ENCODE measurements at regions not wholly inside any gene's neighbourhood (a gene's known extent, or its start where the extent isn't known, plus 50 kb on each side); places are given as distances from the start of the nearest gene placed in this dataset.

DNA sequence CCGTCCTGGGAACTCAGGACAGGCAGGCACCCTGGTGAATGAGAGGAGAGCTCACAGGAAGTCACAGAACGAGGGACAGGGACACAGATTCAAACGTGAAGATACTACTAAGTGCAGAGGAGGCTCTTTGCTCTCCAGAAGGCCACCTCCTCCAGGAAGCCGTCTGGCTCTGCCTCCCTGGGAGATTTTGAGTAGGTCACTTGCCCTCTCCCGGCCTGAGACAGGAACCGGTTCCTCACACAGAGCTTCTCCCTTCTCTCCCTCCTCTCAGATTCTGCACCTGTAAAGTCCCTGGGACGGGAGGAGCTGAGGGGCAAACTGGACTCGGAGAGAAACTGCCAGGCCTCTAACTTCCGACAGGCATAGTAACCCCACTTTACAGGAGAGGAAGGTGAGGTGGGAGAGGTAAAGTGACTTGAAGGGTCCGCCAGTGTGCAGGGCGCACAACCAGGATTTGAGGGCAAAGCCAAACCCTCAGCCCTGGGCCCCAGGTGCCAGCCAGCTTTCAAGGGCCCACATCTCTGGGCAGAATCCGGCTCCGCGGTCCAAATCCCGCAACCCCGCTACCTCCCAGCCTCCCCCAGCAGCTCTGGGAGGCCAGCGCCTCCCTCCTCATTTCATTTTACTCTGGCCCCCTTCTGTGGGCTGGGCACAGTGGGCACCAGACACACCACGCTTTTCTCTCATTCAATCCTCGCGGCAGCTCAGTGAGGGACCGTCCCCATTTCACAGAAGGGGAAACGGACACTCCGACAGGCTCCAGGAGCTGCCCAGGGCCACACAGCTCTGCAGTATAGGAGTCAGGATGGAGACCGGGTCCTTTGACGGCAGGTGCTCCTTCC, 150.2 kb downstream of the SMAD6 start:
- TF ChIP-seq, protein P1, sequence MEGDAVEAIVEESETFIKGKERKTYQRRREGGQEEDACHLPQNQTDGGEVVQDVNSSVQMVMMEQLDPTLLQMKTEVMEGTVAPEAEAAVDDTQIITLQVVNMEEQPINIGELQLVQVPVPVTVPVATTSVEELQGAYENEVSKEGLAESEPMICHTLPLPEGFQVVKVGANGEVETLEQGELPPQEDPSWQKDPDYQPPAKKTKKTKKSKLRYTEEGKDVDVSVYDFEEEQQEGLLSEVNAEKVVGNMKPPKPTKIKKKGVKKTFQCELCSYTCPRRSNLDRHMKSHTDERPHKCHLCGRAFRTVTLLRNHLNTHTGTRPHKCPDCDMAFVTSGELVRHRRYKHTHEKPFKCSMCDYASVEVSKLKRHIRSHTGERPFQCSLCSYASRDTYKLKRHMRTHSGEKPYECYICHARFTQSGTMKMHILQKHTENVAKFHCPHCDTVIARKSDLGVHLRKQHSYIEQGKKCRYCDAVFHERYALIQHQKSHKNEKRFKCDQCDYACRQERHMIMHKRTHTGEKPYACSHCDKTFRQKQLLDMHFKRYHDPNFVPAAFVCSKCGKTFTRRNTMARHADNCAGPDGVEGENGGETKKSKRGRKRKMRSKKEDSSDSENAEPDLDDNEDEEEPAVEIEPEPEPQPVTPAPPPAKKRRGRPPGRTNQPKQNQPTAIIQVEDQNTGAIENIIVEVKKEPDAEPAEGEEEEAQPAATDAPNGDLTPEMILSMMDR (IDR thresholded peaks at IDR 0.05), result no peak

DNA sequence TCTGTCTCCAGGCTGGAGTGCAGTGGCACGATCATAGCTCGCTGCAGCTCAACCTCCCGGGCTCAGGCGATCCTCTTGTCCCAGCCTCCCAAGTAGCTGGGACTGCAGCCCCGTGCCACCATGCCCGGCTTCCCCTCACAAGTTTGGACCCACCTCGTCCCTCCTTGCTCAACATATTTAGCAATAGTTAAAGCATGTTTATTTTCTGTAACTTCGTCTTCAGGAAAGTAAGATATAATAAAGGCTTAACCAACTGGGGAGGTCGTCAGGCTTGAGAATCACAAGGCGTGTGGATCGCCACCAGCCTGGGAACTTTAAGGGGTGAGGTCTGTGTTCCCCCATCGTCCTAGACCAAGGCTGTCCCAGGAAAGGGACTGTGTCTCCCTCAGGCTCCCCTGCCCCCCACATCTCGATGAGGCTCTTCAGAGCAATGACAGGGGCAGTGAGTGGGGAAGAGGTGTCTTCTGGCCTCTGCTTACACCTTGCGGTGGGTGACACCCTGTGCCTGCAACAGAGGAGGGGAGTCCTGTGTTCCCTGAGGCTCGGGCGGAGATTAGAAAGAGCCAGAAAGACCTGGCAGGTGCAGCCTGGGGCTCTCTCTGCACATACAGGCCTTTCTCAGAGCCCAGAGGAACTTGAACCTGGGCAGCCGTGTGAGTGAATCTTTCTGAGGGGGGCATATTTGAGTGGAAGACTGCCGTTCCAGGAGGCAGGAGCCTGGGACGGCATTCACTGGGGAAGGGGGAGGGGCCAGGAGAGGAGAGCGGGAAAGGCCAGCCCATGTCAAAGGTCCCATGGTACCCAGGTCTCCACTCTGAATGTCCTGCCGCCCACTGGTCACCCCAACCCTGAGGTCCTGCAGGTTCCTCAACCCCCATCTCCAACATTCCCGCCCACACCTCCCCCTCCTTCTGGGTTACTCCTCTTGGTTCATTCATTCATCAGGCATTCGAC, 152.3 kb downstream of the SMAD6 start:
- no peak overlapping the region for H3K27ac ChIP-seq
- H3K9me3 ChIP-seq, result no peaks in the 10 kb centered on the region
- TF ChIP-seq, protein P1 (IDR thresholded peaks at IDR 0.05), result no peak
- H3K36me3 ChIP-seq, result no peaks in the 10 kb centered on the region
- peaks cover 4% of the 10 kb centered on the region for H3K27me3 ChIP-seq
- peaks cover 9 to 12% of the 10 kb centered on the region in 2 experiments for H3K4me1 ChIP-seq (ENCODE audit: control insufficient read depth in 1 of 2, insufficient read depth in 1 of 2, low read depth in 1 of 2, low read length in 1 of 2)
- no peak overlapping the region for H3K4me3 ChIP-seq (ENCODE audit: low read depth in 1 of 2, low read length in 1 of 2)

More for the DNA sequence above, 150.2 kb downstream of the SMAD6 start:
- Histone ChIP-seq H3K4me3 (ENCODE audit: low read depth in 1 of 2, low read length in 1 of 2) (no peak overlapping the region), H3K9me3 (no peaks in the 10 kb centered on the region), H3K27me3 (peaks cover 4% of the 10 kb centered on the region), H3K36me3 (no peaks in the 10 kb centered on the region), H3K4me1 (ENCODE audit: control insufficient read depth in 1 of 2, insufficient read depth in 1 of 2, low read depth in 1 of 2, low read length in 1 of 2) (peaks cover 12 to 17% of the 10 kb centered on the region in 2 experiments), H3K27ac (no peak overlapping the region)

DNA sequence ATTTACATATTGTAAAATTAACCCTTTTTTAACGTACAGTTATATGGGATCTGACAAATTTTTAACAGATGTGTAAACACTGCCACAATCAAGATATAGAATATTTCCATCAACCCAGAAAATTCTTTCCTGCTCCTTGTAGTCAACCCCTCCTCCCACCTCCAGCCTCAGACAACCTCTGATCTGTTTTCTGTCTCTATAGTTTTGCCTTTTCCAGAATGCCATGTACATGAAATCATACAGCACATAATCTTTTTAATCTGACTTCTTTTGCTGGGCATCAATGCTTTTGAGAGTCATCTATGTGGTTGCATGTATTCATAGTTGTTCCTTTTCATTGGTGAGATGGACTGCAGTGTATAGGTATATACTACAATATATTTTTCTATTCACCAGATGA, 153.0 kb downstream of the SMAD6 start:
- Histone ChIP-seq H3K9me3 (no peaks in the 10 kb centered on the region), H3K27ac (no peak overlapping the region), H3K4me1 (ENCODE audit: control insufficient read depth in 1 of 2, insufficient read depth in 1 of 2, low read depth in 1 of 2, low read length in 1 of 2) (peaks cover 9 to 12% of the 10 kb centered on the region in 2 experiments), H3K4me3 (ENCODE audit: low read depth in 1 of 2, low read length in 1 of 2) (no peak overlapping the region), H3K36me3 (no peaks in the 10 kb centered on the region), H3K27me3 (peaks cover 4% of the 10 kb centered on the region)
- TF ChIP-seq, protein P1 (IDR thresholded peaks at IDR 0.05), result no peak

DNA sequence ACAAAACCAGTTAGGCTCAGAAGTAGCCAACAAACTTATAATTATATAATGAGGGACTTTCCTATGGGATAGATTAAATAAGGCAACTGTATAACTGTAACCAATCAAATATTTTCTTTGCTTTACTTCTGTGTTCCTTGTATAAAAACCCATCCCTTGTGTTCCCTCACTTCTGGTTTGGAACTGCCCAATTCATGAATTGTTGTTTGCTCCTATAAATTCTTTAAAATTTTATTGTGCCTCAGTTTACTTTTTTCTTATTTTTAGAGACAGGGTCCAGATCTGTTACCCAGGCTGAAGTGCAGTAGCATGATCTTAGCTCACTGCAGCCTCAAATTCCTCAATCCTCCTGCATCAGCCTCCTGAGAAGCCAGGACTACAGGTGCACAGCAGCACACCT, 155.7 kb downstream of the SMAD6 start:
- Histone ChIP-seq H3K4me3 (ENCODE audit: low read depth in 1 of 2, low read length in 1 of 2) (no peak overlapping the region), H3K4me1 (ENCODE audit: control insufficient read depth in 1 of 2, insufficient read depth in 1 of 2, low read depth in 1 of 2, low read length in 1 of 2) (no peaks in the 10 kb centered on the region), H3K36me3 (no peaks in the 10 kb centered on the region), H3K9me3 (no peaks in the 10 kb centered on the region), H3K27me3 (no peaks in the 10 kb centered on the region), H3K27ac (no peak overlapping the region)
- TF ChIP-seq, protein P1 (IDR thresholded peaks at IDR 0.05), result no peak

DNA sequence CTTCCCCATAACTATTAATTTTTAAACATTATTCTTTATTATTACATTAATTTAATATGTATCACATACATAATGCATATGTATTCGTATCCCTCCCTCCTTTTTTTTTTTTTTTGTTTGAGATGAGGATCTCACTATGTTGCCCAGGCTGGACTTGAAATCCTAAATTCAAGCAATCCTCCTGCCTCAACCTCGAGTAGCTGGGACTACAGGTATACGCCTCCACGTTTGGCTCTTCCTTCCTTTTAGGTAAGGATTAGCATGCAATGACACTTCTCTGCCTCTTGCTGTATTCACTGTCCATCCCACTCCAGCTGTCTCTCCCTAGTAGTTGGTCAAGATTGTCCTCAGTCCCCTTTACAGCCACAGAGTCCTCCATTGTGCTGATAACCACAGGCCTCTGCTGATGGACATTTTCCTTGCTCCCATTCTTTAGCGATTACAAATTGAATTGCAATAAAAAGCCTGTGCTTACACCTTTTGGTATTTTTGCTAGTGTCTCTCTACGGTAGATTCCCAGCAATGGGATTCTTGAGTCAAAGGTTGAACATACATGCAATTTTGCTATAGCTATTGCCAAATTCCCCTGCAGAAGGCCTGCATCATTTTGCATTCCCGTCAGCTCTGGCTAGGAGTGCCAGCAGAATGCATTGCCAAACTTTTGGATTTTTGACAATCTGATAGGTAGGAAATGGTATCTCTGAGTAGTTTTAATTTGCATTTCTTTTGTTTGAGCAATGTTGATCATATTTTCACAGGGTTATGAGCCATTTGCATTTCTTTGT, 156.6 kb downstream of the SMAD6 start:
- no peak overlapping the region for H3K4me3 ChIP-seq (ENCODE audit: low read depth in 1 of 2, low read length in 1 of 2)
- H3K27ac ChIP-seq, result no peak overlapping the region
- no peaks in the 10 kb centered on the region for H3K9me3 ChIP-seq
- H3K27me3 ChIP-seq, result no peaks in the 10 kb centered on the region
- TF ChIP-seq, protein P1 (IDR thresholded peaks at IDR 0.05), result no peak
- H3K36me3 ChIP-seq, result no peaks in the 10 kb centered on the region
- H3K4me1 ChIP-seq (ENCODE audit: control insufficient read depth in 1 of 2, insufficient read depth in 1 of 2, low read depth in 1 of 2, low read length in 1 of 2), result no peaks in the 10 kb centered on the region
